Cardiac fibroblast (primary cell): ENCODE measurements at regions not wholly inside any gene's neighbourhood (a gene's known extent, or its start where the extent isn't known, plus 50 kb on each side); places are given as distances from the start of the nearest gene placed in this dataset.

Experiments used
- DNase-seq, 2 donors: peaks; one replicate each; pipeline versions ENCODE4 v3.0.0 to v3.0.0-alpha.2; 2010; ENCODE audit warnings: low read depth in 2 of 2
- H3K4me3 ChIP-seq, 2 donors: replicated peaks in 1 of 2; 1 replicate in 1 of 2; 2 replicates in 1 of 2; pipeline ENCODE4 v1.5.1; 2011; ENCODE audit warnings: low read depth in 2 of 2, low read length in 2 of 2, mild to moderate bottlenecking in 2 of 2, moderate library complexity in 1 of 2
- CTCF ChIP-seq: IDR thresholded peaks from one replicate; pipeline ENCODE4 v1.5.1; 2011; ENCODE audit warnings: low read depth, mild to moderate bottlenecking, low read length, inconsistent platforms

GRCh38 chr10:42932735-42933447 lies 144.0 kb upstream of the RET start:
- no peak overlapping the region for H3K4me3 ChIP-seq
- no peak for TF ChIP-seq CTCF
- no peak for DNase-seq

GRCh38 chr10:42933448-42934340 lies 143.2 kb upstream of the RET start:
- peak; percentile 9 to 32 for DNase-seq
- no peak for TF ChIP-seq CTCF
- H3K4me3 ChIP-seq = no peak overlapping the region

- no peak for TF ChIP-seq CTCF
- H3K4me3 ChIP-seq = no peak overlapping the region
- no peak for DNase-seq
Observed at GRCh38 chr10:42934351-42934811, 142.5 kb upstream of the RET start.

- H3K4me3 ChIP-seq = no peak overlapping the region
- no peak for TF ChIP-seq CTCF
- no peak for DNase-seq
Observed at GRCh38 chr10:42934842-42935241, 142.0 kb upstream of the RET start.

- no peak for DNase-seq
- TF ChIP-seq CTCF = no peak
- H3K4me3 ChIP-seq = no peak overlapping the region
Observed at GRCh38 chr10:42935466-42935865, 141.4 kb upstream of the RET start.

- no peak for DNase-seq
- H3K4me3 ChIP-seq = no peak overlapping the region
- no peak for TF ChIP-seq CTCF
Observed at GRCh38 chr10:42936580-42936979, 140.3 kb upstream of the RET start.
